IMR-90 (cell line): ENCODE measurements at regions not wholly inside any gene's neighbourhood (a gene's known extent, or its start where the extent isn't known, plus 50 kb on each side); places are given as distances from the start of the nearest gene placed in this dataset.
A peak's percentile ranks its signal among the peaks of the same experiment; 100 is the strongest.

Experiments
- ATAC-seq: fragments of 200-7000 bp; cut with Tn5 transposase; 2 replicates; pipeline ENCODE4 v1.9.1; 2020; ENCODE audit warnings: low read depth, mild to moderate bottlenecking, moderate library complexity
- BruUV-seq: library from RNA; stranded (reverse); fragments of 400-500 nt; replicated peaks from 2 replicates; lab custom pipeline; 2021; lab: Mats Ljungman, UMichigan
- CTCF ChIA-PET: fragments of 300-600 bp; formaldehyde crosslinking; extraction: SDS; loops from one replicate; lab custom pipeline; 2021; ENCODE audit warnings: antibody characterized with exemption; lab: Yijun Ruan, JAX
- POLR2A ChIA-PET: fragments of 300-600 bp; sonication (Branson Sonifier 250); formaldehyde crosslinking; loops from one replicate; lab custom pipeline; 2022; ENCODE audit warnings: antibody characterized with exemption; ENCODE audit not compliant: unreplicated experiment; lab: Charles Lee
- DNase-seq: peaks from one replicate; pipeline ENCODE4 v3.0.0; 2013
- H2AFZ ChIP-seq: replicated peaks from 2 replicates; pipeline ENCODE3; 2013; ENCODE audit warnings: low read length, mild to moderate bottlenecking; ENCODE audit not compliant: poor library complexity
- H2AK5ac ChIP-seq: 2 replicates; pipeline ENCODE4 v1.6.1; 2013; ENCODE audit warnings: low read depth, low read length, inconsistent platforms
- H2AK9ac ChIP-seq: replicated peaks from 2 replicates; pipeline ENCODE3; 2013; ENCODE audit warnings: mild to moderate bottlenecking, low read depth, low read length, moderate library complexity; ENCODE audit not compliant: poor library complexity
- H2BK120ac ChIP-seq: 2 replicates; pipeline ENCODE4 v1.6.1; 2013; ENCODE audit warnings: low read depth, low read length, inconsistent platforms
- H2BK15ac ChIP-seq: 3 replicates; pipeline ENCODE4 v1.6.1; 2013; ENCODE audit warnings: low read depth, low read length, inconsistent platforms
- H2BK20ac ChIP-seq: 2 replicates; pipeline ENCODE4 v1.6.1; 2013; ENCODE audit warnings: low read depth, mild to moderate bottlenecking, inconsistent platforms, low read length, moderate library complexity
- H2BK5ac ChIP-seq: 2 replicates; pipeline ENCODE4 v1.6.1; 2013; ENCODE audit warnings: mild to moderate bottlenecking, low read depth, low read length, inconsistent platforms; ENCODE audit not compliant: poor library complexity, severe bottlenecking
- H3K14ac ChIP-seq: replicated peaks from 2 replicates; pipeline ENCODE4 v1.6.1; 2013; ENCODE audit warnings: low read depth, low read length, inconsistent platforms
- H3K18ac ChIP-seq: 2 replicates; pipeline ENCODE4 v1.6.1; 2013; ENCODE audit warnings: low read depth, low read length, control low read depth
- H3K23ac ChIP-seq: 2 replicates; pipeline ENCODE4 v1.6.1; 2013; ENCODE audit warnings: low read depth, low read length, inconsistent platforms
- H3K27ac ChIP-seq: 2 replicates; pipeline ENCODE4 v1.5.1; 2013; ENCODE audit warnings: mild to moderate bottlenecking, control low read depth, low read length; ENCODE audit not compliant: insufficient read depth
- H3K27me3 ChIP-seq: 2 replicates; pipeline ENCODE4 v1.6.1; 2013; ENCODE audit warnings: low read length; ENCODE audit not compliant: control insufficient read depth, insufficient read depth
- H3K36me3 ChIP-seq: 2 replicates; pipeline ENCODE4 v1.6.1; 2013; ENCODE audit warnings: low read length, mixed read lengths; ENCODE audit not compliant: control insufficient read depth, insufficient read depth
- H3K4ac ChIP-seq: 2 replicates; pipeline ENCODE4 v1.6.1; 2013; ENCODE audit warnings: low read depth, low read length, inconsistent platforms
- H3K4me1 ChIP-seq: 2 replicates; pipeline ENCODE4 v1.6.1; 2013; ENCODE audit warnings: low read length, mixed read lengths; ENCODE audit not compliant: control insufficient read depth, insufficient read depth
- H3K4me2 ChIP-seq: 2 replicates; pipeline ENCODE4 v1.6.1; 2013; ENCODE audit warnings: low read depth, mild to moderate bottlenecking, control low read depth, low read length, moderate library complexity
- H3K4me3 ChIP-seq: 2 replicates; pipeline ENCODE4 v1.5.1; 2013; ENCODE audit warnings: low read depth, mild to moderate bottlenecking, control low read depth, low read length, moderate library complexity; ENCODE audit not compliant: insufficient read depth
- H3K56ac ChIP-seq: 2 replicates; pipeline ENCODE4 v1.6.1; 2013; ENCODE audit warnings: low read length, inconsistent platforms; ENCODE audit not compliant: insufficient read depth; ENCODE audit errors: extremely low read depth
- H3K79me1 ChIP-seq, 2 experiments: 2 replicates each; pipeline ENCODE4 v1.6.1; 2013; ENCODE audit warnings: low read length in 2 of 2, inconsistent platforms in 1 of 2, low read depth in 1 of 2
- H3K9ac ChIP-seq: 2 replicates; pipeline ENCODE4 v1.6.1; 2013; ENCODE audit warnings: low read depth, low read length, control low read depth
- H3K9me1 ChIP-seq: 2 replicates; pipeline ENCODE4 v1.6.1; 2013; ENCODE audit warnings: low read length, inconsistent platforms; ENCODE audit not compliant: insufficient read depth
- H3K9me3 ChIP-seq: 2 replicates; pipeline ENCODE4 v1.6.1; 2013; ENCODE audit warnings: low read length; ENCODE audit not compliant: control insufficient read depth, insufficient read depth
- H4K20me1 ChIP-seq: 2 replicates; pipeline ENCODE4 v1.6.1; 2013; ENCODE audit warnings: low read length, inconsistent platforms; ENCODE audit not compliant: insufficient read depth
- H4K5ac ChIP-seq: 2 replicates; pipeline ENCODE4 v1.6.1; 2013; ENCODE audit warnings: mild to moderate bottlenecking, low read depth, low read length, control low read depth
- H4K8ac ChIP-seq, 2 experiments: 2 replicates each; pipeline ENCODE4 v1.6.1; 2013; ENCODE audit warnings: low read depth in 2 of 2, low read length in 2 of 2, control low read depth in 1 of 2, inconsistent platforms in 1 of 2
- H4K91ac ChIP-seq: 2 replicates; pipeline ENCODE4 v1.6.1; 2013; ENCODE audit warnings: low read depth, low read length, inconsistent platforms; ENCODE audit not compliant: insufficient read depth
- RAD21 ChIP-seq: IDR thresholded peaks from 2 replicates; pipeline ENCODE4 v1.6.1; 2012; ENCODE audit warnings: low read length, improper control_type of control experiment
- WGBS, 2 experiments: methylation state at CpG; one replicate each; pipeline versions ENCODE4 v1.1.5 to v1.1.7; 2013; ENCODE audit warnings: missing lambda C conversion rate in 2 of 2; ENCODE audit not compliant: insufficient read length in 1 of 2; ENCODE audit errors: extremely low coverage in 2 of 2; 5-methylcytosine and 5-hydroxymethylcytosine counted together
- dilution Hi-C: fragments of 300-500 bp; cut with HindIII; formaldehyde crosslinking; loops from one replicate; pipeline ENCODE4 v1.14.3; 2018; ENCODE audit warnings: low sequenced_read_pairs; ENCODE audit not compliant: unreplicated experiment
- in situ Hi-C: fragments of 300-500 bp; cut with MboI; formaldehyde crosslinking; loops from 3 replicates; pipeline ENCODE4 v1.14.3; 2019; ENCODE audit warnings: low sequenced_read_pairs, inconsistent platforms, mixed read lengths
- intact Hi-C: fragments of 100-400 bp; cut with micrococcal nuclease; formaldehyde crosslinking; loops from 2 replicates; pipeline ENCODE4 v1.10.0; 2022

DNA sequence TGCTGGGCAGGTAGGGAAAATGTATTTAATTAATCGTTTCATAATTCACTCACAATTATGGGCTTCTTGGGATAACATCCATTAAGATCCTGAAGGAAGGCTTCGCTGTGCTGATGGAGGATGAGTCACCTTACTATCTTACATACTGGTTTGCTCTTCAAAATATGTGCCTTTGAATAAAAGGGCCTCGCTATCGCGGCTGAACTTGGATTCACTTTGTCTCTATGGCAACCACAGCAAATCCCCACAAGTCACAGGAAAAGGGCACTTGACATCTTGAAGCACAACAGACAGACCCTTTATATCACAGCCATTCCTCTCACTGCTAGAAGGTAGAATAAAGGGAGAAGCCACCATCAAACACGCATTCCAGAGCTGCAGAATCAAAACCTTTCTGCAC lies 141.3 kb upstream of the MYLIP start:
- 17% methylated on average over 1 of the region's 6 CpGs; no CpG with 5 or more reads in 1 of the 2 experiments for WGBS, 2 experiments
- no peak overlapping the region for H3K56ac ChIP-seq
- no peak overlapping the region for H4K8ac ChIP-seq
- ATAC-seq (no peak), DNase-seq (peak; percentile 16)
- no peak overlapping the region for H3K9ac ChIP-seq
- no peaks in the 10 kb centered on the region for H4K20me1 ChIP-seq
- TF ChIP-seq RAD21, result no peak
- H3K4me2 ChIP-seq, result no peak overlapping the region
- H3K23ac ChIP-seq, result no peak overlapping the region
- no peaks in the 10 kb centered on the region for H3K36me3 ChIP-seq
- dilution Hi-C loops (no loop called here), intact Hi-C loops (no loop called here), in situ Hi-C loops (no loop called here)
- BruUV-seq, result no TSS peak
- no peak overlapping the region for H4K5ac ChIP-seq
- ChIA-PET POLR2A (no interaction called here), CTCF (no interaction called here)
- no peaks in the 10 kb centered on the region for H3K79me1 ChIP-seq
- H3K27ac ChIP-seq, result no peak overlapping the region
- no peak overlapping the region for H3K4me3 ChIP-seq
- no peak overlapping the region for H2BK120ac ChIP-seq
- H3K18ac ChIP-seq, result no peak overlapping the region
- H3K27me3 ChIP-seq, result peaks cover 8% of the 10 kb centered on the region
- H2BK15ac ChIP-seq, result no peak overlapping the region
- H4K91ac ChIP-seq, result no peak overlapping the region
- H2BK20ac ChIP-seq, result no peak overlapping the region
- H2AK9ac ChIP-seq, result no peak overlapping the region
- H3K4me1 ChIP-seq, result no peaks in the 10 kb centered on the region
- no peaks in the 10 kb centered on the region; the same call in 1 of the 2 replicates for H3K9me1 ChIP-seq
- no peak overlapping the region for H2BK5ac ChIP-seq
- H3K14ac ChIP-seq, result no peak overlapping the region
- H3K9me3 ChIP-seq, result no peaks in the 10 kb centered on the region
- H3K4ac ChIP-seq, result no peak overlapping the region
- H2AFZ ChIP-seq, result no peak overlapping the region
- H2AK5ac ChIP-seq, result no peak overlapping the region
